HL-60 (cell line): ENCODE measurements at regions not wholly inside any gene's neighbourhood (a gene's known extent, or its start where the extent isn't known, plus 50 kb on each side); places are given as distances from the start of the nearest gene placed in this dataset.

Experiments used
- DNase-seq, 2 experiments: peaks; one replicate each; pipeline ENCODE4 v3.0.0-alpha.2; 2010 to 2020; ENCODE audit warnings: low read depth in 1 of 2, low spot score in 1 of 2
- H3K27ac ChIP-seq: fragments of 250-450 bp; sonication (Bioruptor Pico); replicated peaks from 2 replicates; pipeline ENCODE4 v1.5.1; 2020; ENCODE audit warnings: mild to moderate bottlenecking, moderate library complexity
- H3K27me3 ChIP-seq: fragments of 250-450 bp; sonication (Bioruptor Pico); 2 replicates; pipeline ENCODE4 v1.5.1; 2021; ENCODE audit warnings: mild to moderate bottlenecking, moderate library complexity; ENCODE audit not compliant: insufficient read depth, poor library complexity, severe bottlenecking
- H3K4me3 ChIP-seq: replicated peaks from 2 replicates; pipeline ENCODE4 v1.5.1; 2011; ENCODE audit warnings: mild to moderate bottlenecking, control low read depth, low read length; ENCODE audit not compliant: insufficient read depth
- GABPA ChIP-seq: IDR thresholded peaks from 2 replicates; pipeline ENCODE4 v1.6.1; 2012; ENCODE audit warnings: low read depth
- POLR2AphosphoS5 ChIP-seq: IDR thresholded peaks from 2 replicates; pipeline ENCODE4 v1.6.1; 2012; ENCODE audit warnings: low read depth
- SPI1 ChIP-seq: IDR thresholded peaks from 2 replicates; pipeline ENCODE4 v1.6.1; 2012; ENCODE audit warnings: low read depth, mild to moderate bottlenecking, borderline replicate concordance
- TF ChIP-seq, protein P1 (sequence below): IDR thresholded peaks from 2 replicates; pipeline ENCODE4 v1.6.1; 2012; ENCODE audit warnings: low read depth; ENCODE audit not compliant: insufficient replicate concordance
- TF ChIP-seq, protein P2 (sequence below): IDR thresholded peaks from one replicate; pipeline ENCODE4 v1.5.1; 2011; ENCODE audit warnings: low read length, control low read depth, inconsistent platforms; ENCODE audit not compliant: insufficient read depth

DNA sequence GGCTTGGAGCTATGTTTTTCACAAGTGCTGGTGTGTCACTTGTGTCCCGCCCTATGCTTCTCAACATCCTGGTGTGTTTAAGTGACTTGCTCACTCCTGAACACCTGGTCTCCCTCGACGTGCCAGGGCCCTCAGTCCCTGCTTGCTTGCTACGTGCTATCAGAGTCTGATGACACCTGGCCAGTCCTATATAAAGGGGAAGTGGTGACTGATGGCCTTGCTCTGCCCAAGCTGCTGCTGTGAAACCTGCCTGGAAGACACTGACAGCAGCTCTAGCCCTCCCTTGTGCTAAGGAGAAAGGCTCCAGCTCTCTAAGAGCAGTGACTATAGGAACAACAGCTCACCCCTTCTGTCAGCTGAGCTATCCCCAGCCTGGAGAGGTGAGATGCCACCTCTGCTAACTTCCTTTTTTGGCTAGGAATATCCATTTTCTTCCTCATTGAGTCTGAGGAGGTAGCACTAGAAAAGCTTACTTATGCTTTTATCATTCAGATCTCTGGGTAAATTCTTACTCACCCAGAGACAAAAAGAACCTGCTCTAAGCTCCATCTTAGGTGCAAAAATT, 77.2 kb upstream of the PLXNA4 start:
- TF ChIP-seq POLR2AphosphoS5: peak; percentile 70
- TF ChIP-seq, protein P1, sequence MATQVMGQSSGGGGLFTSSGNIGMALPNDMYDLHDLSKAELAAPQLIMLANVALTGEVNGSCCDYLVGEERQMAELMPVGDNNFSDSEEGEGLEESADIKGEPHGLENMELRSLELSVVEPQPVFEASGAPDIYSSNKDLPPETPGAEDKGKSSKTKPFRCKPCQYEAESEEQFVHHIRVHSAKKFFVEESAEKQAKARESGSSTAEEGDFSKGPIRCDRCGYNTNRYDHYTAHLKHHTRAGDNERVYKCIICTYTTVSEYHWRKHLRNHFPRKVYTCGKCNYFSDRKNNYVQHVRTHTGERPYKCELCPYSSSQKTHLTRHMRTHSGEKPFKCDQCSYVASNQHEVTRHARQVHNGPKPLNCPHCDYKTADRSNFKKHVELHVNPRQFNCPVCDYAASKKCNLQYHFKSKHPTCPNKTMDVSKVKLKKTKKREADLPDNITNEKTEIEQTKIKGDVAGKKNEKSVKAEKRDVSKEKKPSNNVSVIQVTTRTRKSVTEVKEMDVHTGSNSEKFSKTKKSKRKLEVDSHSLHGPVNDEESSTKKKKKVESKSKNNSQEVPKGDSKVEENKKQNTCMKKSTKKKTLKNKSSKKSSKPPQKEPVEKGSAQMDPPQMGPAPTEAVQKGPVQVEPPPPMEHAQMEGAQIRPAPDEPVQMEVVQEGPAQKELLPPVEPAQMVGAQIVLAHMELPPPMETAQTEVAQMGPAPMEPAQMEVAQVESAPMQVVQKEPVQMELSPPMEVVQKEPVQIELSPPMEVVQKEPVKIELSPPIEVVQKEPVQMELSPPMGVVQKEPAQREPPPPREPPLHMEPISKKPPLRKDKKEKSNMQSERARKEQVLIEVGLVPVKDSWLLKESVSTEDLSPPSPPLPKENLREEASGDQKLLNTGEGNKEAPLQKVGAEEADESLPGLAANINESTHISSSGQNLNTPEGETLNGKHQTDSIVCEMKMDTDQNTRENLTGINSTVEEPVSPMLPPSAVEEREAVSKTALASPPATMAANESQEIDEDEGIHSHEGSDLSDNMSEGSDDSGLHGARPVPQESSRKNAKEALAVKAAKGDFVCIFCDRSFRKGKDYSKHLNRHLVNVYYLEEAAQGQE: no peak
- TF ChIP-seq SPI1: peak; percentile 94
- Histone ChIP-seq H3K27me3 (no peaks in the 10 kb centered on the region), H3K4me3 (no peak overlapping the region), H3K27ac (peak overlapping the region; percentile 85)
- DNase-seq: peak in 1 of 2 experiments; percentile 80

DNA sequence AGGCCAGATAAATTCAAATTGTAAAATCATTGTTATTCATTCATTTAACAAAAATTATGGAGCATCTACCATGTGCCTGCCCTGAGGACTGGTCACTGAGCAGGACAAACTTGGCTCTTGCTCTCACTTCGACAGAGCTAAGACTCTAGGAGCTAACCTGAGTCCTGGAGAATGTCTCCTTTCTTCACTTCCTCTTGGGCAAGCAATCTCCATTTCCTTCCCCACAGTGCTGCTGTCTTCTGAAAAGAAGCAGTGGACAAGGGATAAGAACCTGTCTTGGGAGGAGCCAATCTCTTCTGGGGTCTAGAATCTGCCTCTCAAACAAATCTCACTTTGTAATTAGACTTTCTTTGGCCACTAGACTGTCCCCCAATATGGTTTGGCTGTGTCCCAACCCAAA, 76.2 kb upstream of the PLXNA4 start:
- TF ChIP-seq SPI1 (peak; percentile 79), POLR2AphosphoS5 (no peak)
- peak in 1 of 2 experiments; percentile 60 for DNase-seq
- no peaks in the 10 kb centered on the region for H3K27me3 ChIP-seq
- H3K27ac ChIP-seq: peak overlapping the region; percentile 85
- no peak overlapping the region for H3K4me3 ChIP-seq

DNA sequence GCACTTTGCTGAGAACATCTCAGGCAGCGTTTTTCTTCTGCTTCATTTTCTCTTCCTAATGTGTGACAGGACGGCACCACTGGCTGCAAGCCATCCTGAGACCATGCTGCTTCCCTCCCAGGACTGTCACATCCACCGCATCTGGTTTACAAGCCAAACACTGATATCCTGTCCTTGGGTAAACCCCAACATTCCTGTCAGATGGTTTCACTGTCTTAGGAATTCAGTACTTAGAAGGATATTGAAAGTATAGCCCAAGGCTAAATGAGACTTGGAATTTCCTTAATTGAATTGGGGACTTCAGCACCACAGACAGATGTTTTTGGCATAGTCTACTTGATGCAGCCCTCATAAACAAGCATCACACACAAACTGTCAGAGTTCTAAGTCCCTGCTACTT, 74.2 kb upstream of the PLXNA4 start:
- no peak for DNase-seq
- no peak overlapping the region for H3K27ac ChIP-seq
- TF ChIP-seq, protein P2, sequence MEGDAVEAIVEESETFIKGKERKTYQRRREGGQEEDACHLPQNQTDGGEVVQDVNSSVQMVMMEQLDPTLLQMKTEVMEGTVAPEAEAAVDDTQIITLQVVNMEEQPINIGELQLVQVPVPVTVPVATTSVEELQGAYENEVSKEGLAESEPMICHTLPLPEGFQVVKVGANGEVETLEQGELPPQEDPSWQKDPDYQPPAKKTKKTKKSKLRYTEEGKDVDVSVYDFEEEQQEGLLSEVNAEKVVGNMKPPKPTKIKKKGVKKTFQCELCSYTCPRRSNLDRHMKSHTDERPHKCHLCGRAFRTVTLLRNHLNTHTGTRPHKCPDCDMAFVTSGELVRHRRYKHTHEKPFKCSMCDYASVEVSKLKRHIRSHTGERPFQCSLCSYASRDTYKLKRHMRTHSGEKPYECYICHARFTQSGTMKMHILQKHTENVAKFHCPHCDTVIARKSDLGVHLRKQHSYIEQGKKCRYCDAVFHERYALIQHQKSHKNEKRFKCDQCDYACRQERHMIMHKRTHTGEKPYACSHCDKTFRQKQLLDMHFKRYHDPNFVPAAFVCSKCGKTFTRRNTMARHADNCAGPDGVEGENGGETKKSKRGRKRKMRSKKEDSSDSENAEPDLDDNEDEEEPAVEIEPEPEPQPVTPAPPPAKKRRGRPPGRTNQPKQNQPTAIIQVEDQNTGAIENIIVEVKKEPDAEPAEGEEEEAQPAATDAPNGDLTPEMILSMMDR: no peak
- no peak for TF ChIP-seq SPI1
- TF ChIP-seq POLR2AphosphoS5: no peak
- TF ChIP-seq, protein P1: no peak
- no peak for TF ChIP-seq GABPA

GRCh38 chr7:132647311-132647710, 71.0 kb upstream of the PLXNA4 start:
- DNase-seq: no peak
- H3K27ac ChIP-seq: no peak overlapping the region
- no peaks in the 10 kb centered on the region for H3K27me3 ChIP-seq
- TF ChIP-seq, protein P2: no peak
- TF ChIP-seq GABPA (no peak), POLR2AphosphoS5 (no peak), SPI1 (no peak)
- TF ChIP-seq, protein P1: no peak
- H3K4me3 ChIP-seq: no peak overlapping the region

More for the DNA sequence above, 74.2 kb upstream of the PLXNA4 start:
- no peaks in the 10 kb centered on the region for H3K27me3 ChIP-seq
- H3K4me3 ChIP-seq: no peak overlapping the region
